Forelimb muscle (tissue), 1 donor: ENCODE measurements at regions not wholly inside any gene's neighbourhood (a gene's known extent, or its start where the extent isn't known, plus 50 kb on each side); places are given as distances from the start of the nearest gene placed in this dataset.
A peak's percentile ranks its signal among the peaks of the same experiment; 100 is the strongest.

ENCODE experiments used
- DNase-seq: peaks from one replicate; pipeline ENCODE4 v3.0.0-alpha.2; 2013; ENCODE audit warnings: low read depth

GRCh38 chr3:177431525-177432176, 234.4 kb upstream of the TBL1XR1 start:
- no peak for DNase-seq

GRCh38 chr3:177435301-177435700, 238.0 kb upstream of the TBL1XR1 start:
- no peak for DNase-seq

GRCh38 chr3:177437513-177438337, 240.4 kb upstream of the TBL1XR1 start:
- DNase-seq: no peak

- DNase-seq: no peak
These were observed 241.4 kb upstream of the TBL1XR1 start for GRCh38 chr3:177438596-177439220.

- no peak for DNase-seq
These were observed 242.5 kb upstream of the TBL1XR1 start for GRCh38 chr3:177439694-177440269.

- DNase-seq: no peak
These were observed 243.3 kb upstream of the TBL1XR1 start for GRCh38 chr3:177440456-177441104.

- DNase-seq: no peak
These were observed 244.1 kb upstream of the TBL1XR1 start for GRCh38 chr3:177441276-177441812.

- no peak for DNase-seq
These were observed 244.7 kb upstream of the TBL1XR1 start for GRCh38 chr3:177441813-177442646.

- no peak for DNase-seq
These were observed 246.2 kb upstream of the TBL1XR1 start for GRCh38 chr3:177443469-177443868.

- DNase-seq: no peak
These were observed 247.4 kb upstream of the TBL1XR1 start for GRCh38 chr3:177444696-177445095.

GRCh38 chr3:177445549-177445948, 248.3 kb upstream of the TBL1XR1 start:
- DNase-seq: no peak

- DNase-seq: no peak
These were observed 248.9 kb upstream of the TBL1XR1 start for GRCh38 chr3:177446165-177446601.

- no peak for DNase-seq
These were observed 250.7 kb upstream of the TBL1XR1 start for GRCh38 chr3:177447938-177448337.

- DNase-seq: no peak
These were observed 251.7 kb upstream of the TBL1XR1 start for GRCh38 chr3:177448987-177449359.

GRCh38 chr3:177449360-177450006, 252.2 kb upstream of the TBL1XR1 start:
- no peak for DNase-seq

GRCh38 chr3:177451301-177451750, 254.0 kb upstream of the TBL1XR1 start:
- DNase-seq: no peak

- DNase-seq: peak; percentile 64
These were observed 254.9 kb upstream of the TBL1XR1 start for GRCh38 chr3:177451864-177452830.

- DNase-seq: no peak
These were observed 255.7 kb upstream of the TBL1XR1 start for GRCh38 chr3:177452831-177453450.
